Left lung (tissue), 4 donors: ENCODE measurements at regions not wholly inside any gene's neighbourhood (a gene's known extent, or its start where the extent isn't known, plus 50 kb on each side); places are given as distances from the start of the nearest gene placed in this dataset.
A peak's percentile ranks its signal among the peaks of the same experiment; 100 is the strongest.

Experiments used
- ATAC-seq: fragments of 200-7000 bp; cut with Tn5 transposase; one replicate; pipeline ENCODE4 v1.9.1; 2020; ENCODE audit warnings: moderate library complexity
- DNase-seq, 4 donors: peaks; one replicate each; pipeline ENCODE4 v3.0.0-alpha.2; 2013 to 2020
- H3K27ac ChIP-seq, 2 donors: fragments of 200-600 bp; sonication (generic) in 1 of 2; one replicate each; pipeline versions ENCODE4 v1.5.0 to v1.8.0; 2020 to 2021
- H3K27me3 ChIP-seq, 2 donors: fragments of 200-600 bp; sonication (generic) in 1 of 2; one replicate each; pipeline versions ENCODE4 v1.5.0 to v1.8.0; 2020 to 2021
- H3K36me3 ChIP-seq, 2 donors: fragments of 200-600 bp; sonication (generic) in 1 of 2; one replicate each; pipeline versions ENCODE4 v1.5.0 to v1.8.0; 2020 to 2021
- H3K4me1 ChIP-seq, 2 donors: fragments of 200-600 bp; one replicate each; pipeline ENCODE4 v1.8.0; 2021
- H3K4me3 ChIP-seq, 2 donors: fragments of 200-600 bp; sonication (generic) in 1 of 2; one replicate each; pipeline versions ENCODE4 v1.5.0 to v1.8.0; 2020 to 2021; ENCODE audit warnings: mild to moderate bottlenecking in 1 of 2
- H3K9me3 ChIP-seq, 2 donors: fragments of 200-600 bp; sonication (generic) in 1 of 2; one replicate each; pipeline versions ENCODE4 v1.5.0 to v1.8.0; 2020 to 2021
- intact Hi-C, 2 donors: fragments of 100-400 bp; cut with DNase I; formaldehyde crosslinking; loops; one replicate each; pipeline versions ENCODE4 v1.11.2 to v1.14.2; 2022
- TF ChIP-seq, protein P1 (sequence below), 2 donors: fragments of 200-600 bp; sonication (generic) in 1 of 2; IDR thresholded peaks; one replicate each; pipeline versions ENCODE4 v1.5.0 to v1.8.0; 2021; ENCODE audit warnings: antibody characterized with exemption in 2 of 2
- donor health status: DM: no; HTN: yes; CAD: no.
- donor health status: DM: no; HTN: no; CAD: no.

DNA sequence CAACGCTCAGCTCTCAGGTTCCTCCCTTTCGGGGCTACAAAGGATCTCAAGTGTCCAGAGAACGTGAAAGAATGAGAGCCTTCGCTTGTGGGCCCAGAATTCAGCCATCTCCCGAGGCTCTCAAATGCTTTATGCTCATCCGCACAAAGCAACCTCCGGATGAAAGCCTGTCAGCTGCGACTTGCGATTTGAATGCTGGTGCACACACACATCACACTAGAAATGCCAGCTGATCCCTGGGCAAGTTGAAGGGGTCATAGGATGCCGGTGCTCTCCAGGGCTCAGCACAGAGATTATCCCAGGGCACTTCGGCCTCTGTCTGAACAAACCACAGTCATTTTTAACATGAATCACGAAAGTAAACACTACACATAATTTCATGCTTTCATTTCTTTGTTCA, 141.8 kb upstream of the MYT1L start:
- intact Hi-C loops = no loop called here
- no peak overlapping the region for H3K4me3 ChIP-seq
- ATAC-seq = no peak

DNA sequence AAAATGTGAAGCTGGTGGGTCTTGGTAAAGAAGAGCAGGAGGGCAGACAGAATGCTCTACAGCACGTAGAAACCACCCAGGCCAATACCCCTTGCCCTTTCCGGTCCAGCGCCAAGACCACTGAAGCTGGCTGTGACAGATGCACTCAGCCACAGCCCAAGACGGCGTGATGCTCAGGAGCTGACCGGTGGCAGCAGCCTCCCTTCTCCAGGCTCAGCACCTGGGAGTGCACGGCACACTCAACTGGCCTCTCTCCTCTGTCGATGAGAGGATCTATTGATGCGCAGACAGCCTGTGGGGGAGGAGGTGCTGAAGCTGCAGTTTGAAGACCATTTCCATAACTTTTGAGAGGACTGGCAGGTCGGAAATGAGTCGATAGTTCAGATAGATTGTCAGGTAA, 141.0 kb upstream of the MYT1L start:
- Histone ChIP-seq H3K9me3 (no peaks in the 10 kb centered on the region), H3K4me1 (no peaks in the 10 kb centered on the region), H3K4me3 (no peak overlapping the region), H3K27ac (no peak overlapping the region), H3K27me3 (no peaks in the 10 kb centered on the region), H3K36me3 (no peaks in the 10 kb centered on the region)
- ATAC-seq (no peak), DNase-seq (no peak)
- intact Hi-C loops = no loop called here
- TF ChIP-seq, protein P1, sequence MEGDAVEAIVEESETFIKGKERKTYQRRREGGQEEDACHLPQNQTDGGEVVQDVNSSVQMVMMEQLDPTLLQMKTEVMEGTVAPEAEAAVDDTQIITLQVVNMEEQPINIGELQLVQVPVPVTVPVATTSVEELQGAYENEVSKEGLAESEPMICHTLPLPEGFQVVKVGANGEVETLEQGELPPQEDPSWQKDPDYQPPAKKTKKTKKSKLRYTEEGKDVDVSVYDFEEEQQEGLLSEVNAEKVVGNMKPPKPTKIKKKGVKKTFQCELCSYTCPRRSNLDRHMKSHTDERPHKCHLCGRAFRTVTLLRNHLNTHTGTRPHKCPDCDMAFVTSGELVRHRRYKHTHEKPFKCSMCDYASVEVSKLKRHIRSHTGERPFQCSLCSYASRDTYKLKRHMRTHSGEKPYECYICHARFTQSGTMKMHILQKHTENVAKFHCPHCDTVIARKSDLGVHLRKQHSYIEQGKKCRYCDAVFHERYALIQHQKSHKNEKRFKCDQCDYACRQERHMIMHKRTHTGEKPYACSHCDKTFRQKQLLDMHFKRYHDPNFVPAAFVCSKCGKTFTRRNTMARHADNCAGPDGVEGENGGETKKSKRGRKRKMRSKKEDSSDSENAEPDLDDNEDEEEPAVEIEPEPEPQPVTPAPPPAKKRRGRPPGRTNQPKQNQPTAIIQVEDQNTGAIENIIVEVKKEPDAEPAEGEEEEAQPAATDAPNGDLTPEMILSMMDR (IDR thresholded peaks at IDR 0.05) = no peak

More for the DNA sequence above, 141.8 kb upstream of the MYT1L start:
- Histone ChIP-seq H3K27ac (no peak overlapping the region), H3K36me3 (no peaks in the 10 kb centered on the region), H3K9me3 (no peaks in the 10 kb centered on the region), H3K4me1 (no peaks in the 10 kb centered on the region), H3K27me3 (no peaks in the 10 kb centered on the region)
- TF ChIP-seq, protein P1 (IDR thresholded peaks at IDR 0.05) = no peak
- no peak for DNase-seq

DNA sequence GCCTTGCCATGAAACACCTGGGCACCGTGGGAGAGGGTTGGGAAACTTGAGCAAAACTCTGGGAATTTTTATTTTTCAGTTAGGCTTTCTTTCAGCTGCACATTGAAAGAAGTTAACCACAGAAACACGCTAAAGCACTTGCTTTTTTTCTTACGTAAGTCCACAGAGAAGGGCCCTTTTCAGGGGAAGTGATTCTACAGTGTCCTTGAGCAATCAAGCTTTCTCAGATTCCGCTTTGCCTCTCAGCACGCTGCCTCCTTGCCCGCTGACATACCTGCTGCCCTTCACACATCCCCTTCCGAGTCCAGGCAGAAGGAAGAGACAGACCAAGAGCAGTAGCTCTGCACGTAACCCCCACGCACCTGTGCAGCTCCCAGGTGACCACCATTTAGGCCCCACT, 135.5 kb upstream of the MYT1L start:
- intact Hi-C loops = no loop called here
- H3K36me3 ChIP-seq = no peaks in the 10 kb centered on the region
- H3K4me1 ChIP-seq = no peaks in the 10 kb centered on the region
- TF ChIP-seq, protein P1 (IDR thresholded peaks at IDR 0.05) = no peak
- no peaks in the 10 kb centered on the region for H3K9me3 ChIP-seq
- DNase-seq (peak in 2 of 4 donors; percentile 1 to 15), ATAC-seq (no peak)
- no peak overlapping the region for H3K4me3 ChIP-seq
- H3K27me3 ChIP-seq = no peaks in the 10 kb centered on the region
- no peak overlapping the region for H3K27ac ChIP-seq

DNA sequence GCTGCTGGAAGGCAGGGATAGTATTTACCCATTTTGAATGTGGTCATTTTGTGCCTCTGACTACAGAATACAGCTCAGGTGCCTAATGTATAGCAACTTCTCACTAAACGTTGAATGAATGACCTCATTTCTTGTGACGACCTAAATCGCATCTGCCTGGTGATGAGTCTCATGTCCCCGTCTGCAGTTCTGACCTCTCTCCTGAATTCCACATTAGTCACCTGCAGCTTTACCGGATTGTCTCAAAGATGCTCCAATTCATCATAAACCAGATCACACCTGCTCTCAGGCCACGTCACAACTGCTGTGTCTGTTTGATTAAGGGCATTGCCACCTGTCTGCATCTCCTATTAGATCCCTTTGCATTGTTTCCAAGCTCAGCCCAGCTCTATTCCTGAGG, 133.6 kb upstream of the MYT1L start:
- no peaks in the 10 kb centered on the region for H3K9me3 ChIP-seq
- intact Hi-C loops = no loop called here
- no peak overlapping the region for H3K4me3 ChIP-seq
- ATAC-seq (no peak), DNase-seq (no peak)
- H3K27ac ChIP-seq = no peak overlapping the region
- H3K27me3 ChIP-seq = no peaks in the 10 kb centered on the region
- H3K4me1 ChIP-seq = no peaks in the 10 kb centered on the region
- no peaks in the 10 kb centered on the region for H3K36me3 ChIP-seq
- TF ChIP-seq, protein P1 (IDR thresholded peaks at IDR 0.05) = no peak

DNA sequence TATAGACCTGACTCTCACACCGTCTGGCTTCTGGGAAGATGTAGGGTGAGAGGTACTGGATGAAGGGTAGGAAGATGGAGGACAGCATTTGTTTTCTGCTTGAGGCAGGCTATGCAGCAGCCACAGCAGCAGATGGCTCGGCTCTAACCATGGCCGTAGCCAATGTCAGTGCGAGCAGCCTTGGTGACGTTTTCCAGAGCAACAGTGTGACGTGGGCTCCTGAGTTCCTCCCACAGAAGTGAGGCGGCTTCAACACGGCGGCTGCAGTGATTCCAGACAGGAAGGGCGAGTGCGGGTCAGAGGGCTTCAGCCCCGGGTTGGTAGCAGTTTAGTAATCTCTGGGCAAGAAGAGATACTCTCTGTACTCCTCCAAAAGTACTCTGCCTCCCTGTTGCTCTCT, 133.0 kb upstream of the MYT1L start:
- H3K27ac ChIP-seq = no peak overlapping the region

More for the DNA sequence above, 133.0 kb upstream of the MYT1L start:
- Histone ChIP-seq H3K4me1 (no peaks in the 10 kb centered on the region), H3K4me3 (no peak overlapping the region), H3K36me3 (no peaks in the 10 kb centered on the region), H3K9me3 (no peaks in the 10 kb centered on the region), H3K27me3 (no peaks in the 10 kb centered on the region)
- DNase-seq = peak in 1 of 4 donors; percentile 41
- ATAC-seq = no peak
- intact Hi-C loops = no loop called here
- TF ChIP-seq, protein P1 (IDR thresholded peaks at IDR 0.05) = no peak
